ENCODE measurements at regions not wholly inside any gene's neighbourhood (a gene's known extent, or its start where the extent isn't known, plus 50 kb on each side); places are given as distances from the start of the nearest gene placed in this dataset.
"Not testable (repeated sequence)": the region's sequence is repeated elsewhere in the genome, so short reads cannot be mapped to it uniquely, and the experiment has no call there.

DNA sequence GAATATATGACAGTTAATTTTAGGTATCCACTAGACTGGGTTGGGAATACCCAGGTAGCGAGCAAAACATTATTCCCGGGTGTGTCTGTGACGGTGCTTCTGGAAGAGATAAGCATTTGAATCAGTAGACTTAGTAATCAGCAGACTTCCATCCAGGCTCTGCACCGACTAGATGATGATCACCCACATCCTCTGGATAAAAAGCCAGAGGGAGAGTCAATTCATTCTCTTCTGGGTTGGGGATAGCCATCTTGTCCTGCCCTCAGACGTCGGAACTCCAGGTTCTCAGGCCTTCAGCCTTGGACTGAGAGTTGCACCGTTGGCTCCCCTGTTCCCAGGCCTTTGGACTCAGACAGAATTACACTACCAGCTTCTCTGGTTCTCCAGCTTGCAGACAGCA is 168.0 kb downstream of the PHLDA1 start:
- no peak for DNase-seq

DNA sequence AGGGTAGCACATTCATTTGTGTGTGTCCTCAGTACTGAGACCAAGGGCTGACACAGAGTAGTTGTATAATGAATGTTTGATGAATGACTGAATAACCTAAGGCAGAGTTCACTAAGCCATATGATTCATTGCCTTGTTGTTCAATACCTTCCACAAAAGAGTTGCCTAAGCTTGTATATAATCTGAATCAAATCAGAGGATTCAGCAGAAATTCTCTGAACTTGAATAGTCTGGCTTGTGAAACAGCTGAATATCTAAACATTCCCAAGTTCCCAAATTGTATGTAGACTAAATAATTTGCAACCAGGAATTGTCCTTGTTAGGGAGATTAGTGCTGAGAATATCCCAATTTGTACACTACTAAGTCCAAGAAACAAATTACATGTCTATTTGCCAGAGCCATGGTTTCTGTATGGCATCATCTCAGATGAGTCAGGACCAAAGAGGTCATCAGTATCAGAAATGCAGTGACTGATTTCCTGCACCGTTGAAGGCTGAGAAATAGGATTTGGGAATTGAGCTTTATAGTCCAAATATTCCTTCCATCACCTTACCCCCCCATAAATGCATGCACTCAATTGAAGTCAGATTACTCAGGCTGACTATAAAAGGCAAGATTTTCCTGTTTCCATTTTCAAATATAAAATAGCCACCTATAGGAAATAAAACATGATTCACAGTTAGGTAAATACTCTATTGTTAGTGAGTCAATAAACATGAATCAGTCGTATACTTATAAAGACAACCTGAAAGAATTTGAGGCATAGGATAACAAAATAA is 168.7 kb downstream of the PHLDA1 start:
- DNase-seq = no peak

GRCh38 chr12:75859868-75860267 is 171.7 kb downstream of the PHLDA1 start:
- DNase-seq = no peak

- DNase-seq = no peak
These were observed 175.3 kb downstream of the PHLDA1 start for GRCh38 chr12:75856235-75856634.

GRCh38 chr12:75855360-75855759 is 176.2 kb downstream of the PHLDA1 start:
- DNase-seq = no peak

DNA sequence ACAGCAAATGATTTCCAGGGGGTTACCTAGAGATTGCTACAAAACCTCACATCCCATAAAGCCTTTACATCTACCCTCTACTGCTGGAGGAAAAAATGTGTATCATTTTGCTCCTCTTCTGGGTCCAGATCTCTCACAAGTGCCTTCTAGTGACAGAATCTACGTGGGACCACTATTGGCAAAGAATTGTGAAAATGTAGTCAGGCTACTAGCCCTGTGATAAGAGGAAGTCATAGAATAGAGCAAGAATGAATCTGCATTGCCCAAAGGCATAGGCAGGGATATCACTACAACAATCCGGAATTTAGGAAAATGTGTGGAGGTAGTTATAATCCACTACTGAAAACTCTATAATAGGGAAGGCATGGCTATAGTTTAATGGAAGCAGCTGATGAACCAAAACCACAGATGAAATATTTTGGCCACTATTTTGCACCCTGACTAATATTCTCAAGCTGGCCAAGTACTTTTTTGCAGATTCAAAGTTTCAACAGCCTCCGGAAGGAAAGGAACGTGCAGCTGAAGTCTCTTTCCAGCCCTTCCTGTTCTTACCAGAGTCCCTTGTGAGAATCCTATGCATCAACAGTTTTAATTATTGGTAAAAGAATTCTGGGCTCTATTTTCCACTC is 176.8 kb downstream of the PHLDA1 start:
- DNase-seq = no peak

- DNase-seq = not testable (repeated sequence)
These were observed 177.4 kb downstream of the PHLDA1 start for GRCh38 chr12:75854137-75854536.

DNA sequence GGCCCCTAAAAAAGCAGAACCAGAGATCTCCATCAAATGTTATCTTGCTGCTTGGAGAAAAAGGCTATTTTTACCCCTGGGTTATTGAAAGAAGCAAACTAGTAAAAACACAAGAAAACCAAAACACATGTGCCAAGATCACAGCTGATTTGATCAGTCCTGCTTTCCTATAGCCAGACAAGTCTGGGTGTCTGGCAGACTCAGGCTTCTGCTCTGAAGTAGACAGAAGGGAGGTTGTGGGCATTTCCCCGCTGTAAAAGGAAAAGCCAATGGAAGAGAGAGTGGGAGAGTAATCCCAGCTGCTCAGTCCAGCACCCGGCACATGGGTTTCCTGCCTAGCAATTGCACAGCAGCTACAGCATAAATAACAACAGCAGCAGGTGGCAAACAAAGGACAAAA is 177.9 kb downstream of the PHLDA1 start:
- DNase-seq = no peak

DNA sequence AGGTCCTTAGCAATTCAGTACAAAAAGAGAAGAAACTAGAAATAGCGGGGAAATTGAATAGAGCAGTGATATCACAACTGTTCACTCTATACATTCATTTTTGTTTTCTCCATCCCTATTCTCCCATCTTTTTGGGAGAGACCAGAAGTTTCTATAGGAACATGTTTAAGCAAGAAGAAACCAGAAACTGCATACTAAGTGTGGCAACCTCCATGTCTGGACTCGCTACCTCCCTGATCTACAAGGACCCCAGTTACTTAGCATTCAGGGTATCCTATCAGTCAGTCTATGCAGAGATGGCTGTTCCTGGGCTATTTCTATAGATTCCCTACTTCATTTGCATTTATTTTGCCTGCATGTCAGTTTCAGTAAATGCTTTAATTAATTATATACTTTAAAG is 178.6 kb downstream of the PHLDA1 start:
- DNase-seq = no peak

- DNase-seq = no peak
These were observed 179.4 kb downstream of the PHLDA1 start for GRCh38 chr12:75852143-75852542.

DNA sequence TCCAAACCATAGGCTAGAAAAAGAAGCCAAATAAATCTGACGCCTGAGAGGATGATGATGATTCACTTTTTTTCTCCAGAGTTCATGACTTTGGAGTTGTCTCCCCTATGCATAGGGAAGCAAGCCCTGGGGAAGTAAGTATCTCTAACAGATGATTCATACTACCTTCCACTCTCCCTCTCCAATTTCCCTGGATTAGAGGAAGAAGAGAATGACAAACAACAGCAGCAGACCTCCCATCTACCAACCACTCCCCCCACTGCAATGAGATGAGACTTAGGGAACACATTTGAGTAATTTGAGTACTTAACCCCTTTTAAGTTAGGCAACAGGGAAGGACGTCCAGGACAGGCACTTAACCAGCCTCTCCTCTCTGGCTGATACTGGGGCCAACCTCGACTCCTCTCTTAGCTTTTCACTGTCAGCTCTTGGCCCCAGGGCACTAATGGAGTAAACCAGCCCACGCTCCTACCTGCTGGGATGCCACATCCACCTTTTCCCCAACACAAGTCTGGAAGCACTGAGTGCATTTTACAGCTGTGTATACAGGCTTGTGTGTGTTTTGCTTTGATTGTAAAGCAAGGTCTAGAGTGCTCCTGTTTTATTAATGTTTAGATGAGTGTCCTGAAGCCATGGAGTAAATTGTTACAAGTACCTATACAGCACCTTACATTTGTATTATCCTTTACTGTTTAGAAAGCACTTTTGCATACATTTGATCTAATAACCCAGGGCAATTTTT is 180.7 kb downstream of the PHLDA1 start:
- no peak for DNase-seq

DNA sequence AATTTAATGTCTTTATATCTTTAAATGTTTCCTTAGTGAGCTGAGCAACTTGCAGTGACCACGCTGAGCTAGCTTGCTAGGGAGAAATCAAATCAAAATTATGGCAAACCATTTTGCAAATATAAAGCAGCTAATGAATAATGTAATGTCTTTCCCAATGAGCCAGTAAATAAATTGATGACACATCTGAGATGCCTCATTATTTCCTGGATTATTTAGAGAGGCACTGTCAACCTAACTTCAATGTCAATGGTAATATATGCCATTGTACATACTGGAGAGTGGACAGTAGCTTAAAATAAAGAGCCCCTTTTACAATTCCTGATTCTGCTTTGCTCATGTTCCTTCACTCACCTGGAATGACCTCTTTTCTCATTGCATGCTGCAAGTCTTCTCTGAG is 182.6 kb downstream of the PHLDA1 start:
- no peak for DNase-seq

DNA sequence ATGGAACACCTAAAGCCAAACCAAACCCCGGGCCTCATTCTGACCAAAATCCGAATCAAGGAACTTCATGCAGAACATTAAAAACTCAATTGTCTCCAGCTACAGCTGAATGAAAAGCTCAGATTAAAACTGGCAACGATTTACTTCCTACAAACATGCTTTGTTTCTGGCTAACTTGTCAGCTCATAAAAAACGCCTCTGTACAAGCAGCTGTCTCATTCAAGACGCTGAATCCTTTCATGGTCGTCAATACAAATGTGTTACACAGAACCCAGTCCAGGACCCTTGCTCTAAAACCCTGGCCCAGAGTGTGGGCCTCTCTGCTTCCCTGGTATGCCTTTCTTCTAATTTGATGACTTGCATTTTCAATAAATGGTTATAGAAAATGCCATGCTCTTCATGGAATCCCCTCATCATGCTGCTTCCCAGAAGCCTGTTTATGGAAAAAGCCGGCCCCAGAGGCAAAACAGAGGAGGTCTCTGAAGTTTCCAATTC is 183.1 kb downstream of the PHLDA1 start:
- no peak for DNase-seq

- no peak for DNase-seq
These were observed 185.5 kb downstream of the PHLDA1 start for GRCh38 chr12:75846102-75846501.

GRCh38 chr12:75844985-75845384 is 186.6 kb downstream of the PHLDA1 start:
- no peak for DNase-seq

- no peak for DNase-seq
These were observed 187.4 kb downstream of the PHLDA1 start for GRCh38 chr12:75844049-75844770.

DNA sequence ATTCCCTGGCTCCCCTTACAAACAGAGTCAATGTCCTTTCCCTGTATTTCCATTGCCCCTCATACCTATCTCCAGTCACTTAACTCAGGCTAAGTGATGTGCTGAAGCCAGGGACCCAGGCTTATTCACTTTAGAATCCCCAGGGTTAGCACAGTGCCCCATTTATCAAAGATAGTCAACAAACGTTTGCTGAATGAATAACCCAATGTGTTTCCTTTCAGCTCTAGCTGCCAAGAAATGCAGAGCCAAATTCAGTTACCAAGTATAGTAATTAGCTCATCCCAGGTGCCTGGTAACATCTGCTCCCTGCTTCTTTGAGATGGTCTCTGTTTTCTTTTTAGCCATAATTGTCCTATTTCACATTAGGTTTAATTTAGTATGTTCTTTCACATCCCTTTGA is 189.5 kb downstream of the PHLDA1 start:
- no peak for DNase-seq

DNA sequence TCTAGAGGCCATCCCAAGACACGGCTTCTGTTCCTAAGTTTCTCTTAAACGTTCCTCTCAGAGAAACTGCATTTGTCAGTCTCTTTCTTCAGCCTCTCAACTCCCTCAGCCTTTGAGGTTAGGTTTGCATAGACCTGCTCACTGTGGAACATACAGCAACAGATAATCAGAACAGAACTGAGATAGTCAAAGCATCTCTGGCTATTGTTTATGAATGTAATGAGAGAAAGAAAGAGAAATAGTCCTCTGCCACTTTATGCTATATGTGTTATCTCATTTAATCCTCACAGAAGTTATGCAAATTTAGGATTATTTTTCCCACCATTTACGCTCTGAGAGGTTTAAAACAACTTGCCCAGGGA is 190.6 kb downstream of the PHLDA1 start:
- DNase-seq = no peak

DNA sequence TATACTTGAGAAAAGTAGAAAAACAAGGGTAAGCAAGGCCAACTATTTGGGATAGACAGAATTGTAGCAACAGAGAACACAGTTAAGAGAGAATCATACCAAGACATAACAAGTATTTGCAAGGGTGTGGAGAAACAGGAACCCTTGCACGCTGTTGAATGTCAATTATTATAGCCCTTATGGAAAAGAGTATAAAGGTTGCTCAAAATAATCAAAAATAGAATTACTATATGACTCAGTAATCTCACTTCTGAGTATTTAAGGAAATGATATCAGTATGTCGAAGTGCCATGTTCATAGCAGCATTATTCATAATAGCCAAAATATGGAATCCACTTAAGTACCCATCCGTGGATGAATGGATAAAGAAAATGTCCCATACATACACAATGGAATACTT is 193.3 kb downstream of the PHLDA1 start:
- DNase-seq = no peak

DNA sequence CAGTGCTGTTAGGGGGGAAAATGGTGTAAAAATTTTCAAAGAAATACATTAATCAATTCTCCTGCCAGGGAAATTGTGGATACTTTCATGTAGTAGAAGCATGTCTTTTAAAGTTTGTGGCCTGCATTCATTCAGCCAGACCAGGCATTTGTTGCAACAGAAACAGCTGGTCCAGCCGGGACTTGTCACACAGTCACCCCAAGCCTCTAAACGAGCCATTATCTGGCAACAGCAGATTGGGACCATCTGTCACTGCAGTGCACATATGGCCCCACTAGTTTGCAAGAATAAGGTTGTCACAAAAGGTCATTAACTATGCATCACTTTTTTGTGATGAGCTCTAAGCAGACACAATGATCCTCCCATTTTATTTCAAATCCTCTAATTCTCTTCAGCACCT is 193.9 kb downstream of the PHLDA1 start:
- DNase-seq = no peak

DNA sequence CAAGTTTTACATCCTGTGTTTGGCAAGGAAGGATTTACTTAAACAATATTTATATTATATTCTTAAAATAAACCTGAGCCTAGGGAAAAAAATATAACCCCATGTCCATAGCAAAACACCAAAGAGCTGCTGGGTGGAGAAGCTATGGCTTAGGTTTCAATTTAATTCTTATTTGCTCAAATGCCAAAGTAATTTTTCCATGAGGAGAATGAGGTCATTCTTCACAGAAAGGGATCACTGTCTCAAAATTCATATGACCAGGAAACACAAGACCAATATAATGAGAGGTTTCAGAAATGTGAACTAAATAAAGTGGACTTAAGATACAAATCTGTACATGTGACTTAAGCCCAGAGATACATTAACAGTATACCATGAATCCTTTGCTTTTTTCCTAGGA is 195.0 kb downstream of the PHLDA1 start:
- no peak for DNase-seq

DNA sequence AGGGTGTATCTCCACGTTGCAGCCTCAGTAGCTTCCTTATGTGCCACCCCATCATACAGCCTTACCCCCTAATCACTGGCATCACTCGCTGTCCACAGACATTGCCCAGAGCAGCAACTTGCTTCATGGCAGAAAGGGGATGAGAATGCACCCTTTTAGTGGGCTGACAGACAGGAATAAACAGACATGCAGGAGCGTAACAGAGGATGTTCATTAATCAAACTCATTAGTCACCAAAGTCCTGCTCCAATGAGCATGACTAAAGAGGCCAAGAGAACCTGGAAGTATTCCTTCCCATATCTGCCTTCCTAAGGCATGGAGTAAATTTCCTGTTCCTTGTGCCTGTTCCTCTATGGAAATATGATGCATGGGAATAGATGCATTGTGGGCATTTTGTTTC is 197.0 kb downstream of the PHLDA1 start:
- DNase-seq = no peak

DNA sequence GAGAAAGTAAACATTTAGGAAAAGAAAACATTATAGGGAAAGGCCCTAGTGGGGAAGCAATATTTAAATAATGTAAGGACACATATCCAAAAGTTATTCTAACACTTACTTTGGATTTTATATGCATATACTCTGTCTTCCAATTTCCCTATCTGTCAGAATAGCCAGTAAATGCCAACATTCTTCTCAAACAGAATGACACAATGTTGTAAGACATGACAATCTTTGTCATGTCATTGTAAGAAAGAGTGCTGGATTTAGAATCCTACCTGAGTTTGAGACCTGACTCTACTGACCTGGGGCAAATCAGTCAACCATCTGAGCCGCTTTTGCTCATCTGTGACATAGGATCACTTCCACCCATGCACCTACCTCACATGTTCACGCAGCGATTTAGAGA is 198.3 kb downstream of the PHLDA1 start:
- DNase-seq = no peak

Measured in NCI-H2107 (cell line).